ENCODE measurements at regions not wholly inside any gene's neighbourhood (a gene's known extent, or its start where the extent isn't known, plus 50 kb on each side); places are given as distances from the start of the nearest gene placed in this dataset.

DNA sequence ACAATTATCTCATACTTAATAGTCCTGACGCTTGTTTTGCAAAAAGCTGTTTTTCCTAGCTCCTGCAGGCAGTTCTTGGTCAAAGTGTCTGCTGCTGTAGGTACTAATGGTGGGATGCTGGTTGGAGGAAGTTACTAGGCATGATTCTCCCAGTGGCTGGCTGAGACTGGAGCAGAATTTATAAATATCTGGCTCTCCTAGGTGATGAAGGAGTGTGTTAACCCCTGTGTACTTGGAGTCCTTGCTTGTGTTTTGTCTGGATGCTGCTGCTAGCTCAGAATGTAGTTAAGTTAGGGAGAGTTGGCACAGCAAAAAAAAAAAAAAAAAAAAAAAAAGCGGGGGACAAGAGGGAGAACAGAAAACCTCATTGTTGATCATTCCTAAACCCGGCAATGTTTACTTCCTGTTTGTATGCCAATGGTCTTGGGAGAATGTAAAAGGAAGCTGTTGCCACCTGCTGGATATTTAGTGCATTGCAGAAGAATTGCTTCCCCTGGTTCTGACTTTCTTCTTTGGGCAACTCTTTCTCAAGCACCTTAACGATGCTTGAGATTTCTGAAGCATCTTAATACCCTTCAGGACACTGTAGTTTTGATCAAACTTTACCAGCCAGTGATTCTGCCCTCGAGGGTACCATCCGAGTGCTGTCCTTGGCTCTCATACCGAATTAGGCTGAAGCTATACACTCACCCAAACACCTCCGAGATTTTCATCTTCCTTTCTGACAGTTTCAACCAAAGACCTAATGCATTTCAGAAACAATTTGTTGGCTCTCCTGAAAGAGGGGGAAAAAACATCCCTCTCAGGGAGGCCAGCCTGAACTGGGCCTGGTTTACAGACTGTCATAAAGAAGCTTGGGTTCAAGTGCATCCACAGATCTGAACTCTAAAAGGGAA is 71.7 kb upstream of the WWC1 start:
- DNase-seq (ENCODE audit: low read depth), result peak; percentile 63
- H3K4me3 ChIP-seq (ENCODE audit: low read depth, low read length), result no peak overlapping the region
- no peak for TF ChIP-seq MYC (IDR thresholded peaks at IDR 0.05; ENCODE audit: low read depth, low read length)
- TF ChIP-seq, protein P1, sequence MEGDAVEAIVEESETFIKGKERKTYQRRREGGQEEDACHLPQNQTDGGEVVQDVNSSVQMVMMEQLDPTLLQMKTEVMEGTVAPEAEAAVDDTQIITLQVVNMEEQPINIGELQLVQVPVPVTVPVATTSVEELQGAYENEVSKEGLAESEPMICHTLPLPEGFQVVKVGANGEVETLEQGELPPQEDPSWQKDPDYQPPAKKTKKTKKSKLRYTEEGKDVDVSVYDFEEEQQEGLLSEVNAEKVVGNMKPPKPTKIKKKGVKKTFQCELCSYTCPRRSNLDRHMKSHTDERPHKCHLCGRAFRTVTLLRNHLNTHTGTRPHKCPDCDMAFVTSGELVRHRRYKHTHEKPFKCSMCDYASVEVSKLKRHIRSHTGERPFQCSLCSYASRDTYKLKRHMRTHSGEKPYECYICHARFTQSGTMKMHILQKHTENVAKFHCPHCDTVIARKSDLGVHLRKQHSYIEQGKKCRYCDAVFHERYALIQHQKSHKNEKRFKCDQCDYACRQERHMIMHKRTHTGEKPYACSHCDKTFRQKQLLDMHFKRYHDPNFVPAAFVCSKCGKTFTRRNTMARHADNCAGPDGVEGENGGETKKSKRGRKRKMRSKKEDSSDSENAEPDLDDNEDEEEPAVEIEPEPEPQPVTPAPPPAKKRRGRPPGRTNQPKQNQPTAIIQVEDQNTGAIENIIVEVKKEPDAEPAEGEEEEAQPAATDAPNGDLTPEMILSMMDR (IDR thresholded peaks at IDR 0.05; ENCODE audit: low read depth, low read length), result peak; percentile 76
- TF ChIP-seq, protein P2, sequence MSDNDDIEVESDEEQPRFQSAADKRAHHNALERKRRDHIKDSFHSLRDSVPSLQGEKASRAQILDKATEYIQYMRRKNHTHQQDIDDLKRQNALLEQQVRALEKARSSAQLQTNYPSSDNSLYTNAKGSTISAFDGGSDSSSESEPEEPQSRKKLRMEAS (IDR thresholded peaks at IDR 0.05; ENCODE audit: low read depth, low read length), result 0 out of 2 replicates have a peak, but pooled peaks have one; percentile 5
- no peak for TF ChIP-seq POLR2A (IDR thresholded peaks at IDR 0.05; ENCODE audit: extremely low read depth, insufficient read length)

DNA sequence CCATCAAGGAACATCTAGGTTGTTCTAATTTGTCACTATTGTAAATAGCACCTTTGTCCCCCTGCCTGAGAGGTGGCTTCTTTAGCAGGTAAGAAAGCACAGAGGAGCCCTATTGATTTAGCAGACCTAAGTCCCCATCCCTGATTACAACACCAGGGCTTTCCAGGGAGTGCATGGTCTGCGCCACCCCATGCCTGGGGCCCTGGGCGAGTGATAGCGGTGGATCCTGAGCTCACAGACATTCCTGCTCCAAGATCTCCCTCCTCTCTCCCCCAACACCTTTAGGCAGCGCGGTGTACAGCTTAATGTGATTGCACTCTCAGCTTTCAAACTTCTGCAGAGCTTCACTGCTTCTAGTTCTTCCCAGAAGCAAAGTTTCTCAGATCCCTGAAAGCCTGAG is 67.4 kb upstream of the WWC1 start:
- TF ChIP-seq POLR2A (IDR thresholded peaks at IDR 0.05; ENCODE audit: extremely low read depth, insufficient read length) (no peak), MYC (IDR thresholded peaks at IDR 0.05; ENCODE audit: low read depth, low read length) (no peak)
- TF ChIP-seq, protein P2 (IDR thresholded peaks at IDR 0.05; ENCODE audit: low read depth, low read length), result no peak
- TF ChIP-seq, protein P1 (IDR thresholded peaks at IDR 0.05; ENCODE audit: low read depth, low read length), result no peak
- DNase-seq (ENCODE audit: low read depth), result no peak
- H3K4me3 ChIP-seq (ENCODE audit: low read depth, low read length), result no peak overlapping the region

DNA sequence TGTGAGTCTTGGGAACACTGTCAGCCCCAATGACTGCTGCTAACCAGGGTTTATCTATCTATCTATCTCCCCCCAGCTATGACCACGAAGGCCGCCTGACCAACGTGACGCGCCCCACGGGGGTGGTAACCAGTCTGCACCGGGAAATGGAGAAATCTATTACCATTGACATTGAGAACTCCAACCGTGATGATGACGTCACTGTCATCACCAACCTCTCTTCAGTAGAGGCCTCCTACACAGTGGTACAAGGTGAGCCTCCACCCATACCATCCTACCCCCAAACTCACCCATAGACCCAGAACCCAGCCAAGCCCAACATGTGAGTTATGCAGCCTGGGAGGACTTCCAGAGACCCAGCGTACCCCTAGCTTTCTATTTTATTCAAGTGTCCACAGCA is 65.4 kb upstream of the WWC1 start:
- no peak for TF ChIP-seq POLR2A (IDR thresholded peaks at IDR 0.05; ENCODE audit: extremely low read depth, insufficient read length)
- no peak for TF ChIP-seq MYC (IDR thresholded peaks at IDR 0.05; ENCODE audit: low read depth, low read length)
- TF ChIP-seq, protein P1 (IDR thresholded peaks at IDR 0.05; ENCODE audit: low read depth, low read length), result no peak
- TF ChIP-seq, protein P2 (IDR thresholded peaks at IDR 0.05; ENCODE audit: low read depth, low read length), result no peak
- peak; percentile 2 for DNase-seq (ENCODE audit: low read depth)
- no peak overlapping the region for H3K4me3 ChIP-seq (ENCODE audit: low read depth, low read length)

DNA sequence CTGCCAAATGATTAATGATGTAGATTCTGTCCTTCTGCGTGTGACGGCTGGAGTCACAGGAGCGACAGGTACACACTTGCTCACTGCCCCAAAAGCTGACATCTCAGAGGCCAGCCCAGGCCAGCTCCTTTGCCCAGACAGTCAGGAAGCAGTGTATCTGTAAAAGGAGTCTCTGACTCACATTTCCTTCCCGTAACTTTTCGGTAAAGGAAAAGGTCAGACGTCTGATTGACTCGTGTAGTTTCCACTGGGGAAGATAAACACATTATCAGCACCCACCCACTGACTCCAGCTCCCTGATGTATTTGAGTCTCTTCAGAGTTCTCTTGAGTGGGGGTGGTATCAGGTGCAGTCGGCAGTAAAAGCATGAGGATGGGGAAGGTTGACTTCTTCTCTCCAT is 64.4 kb upstream of the WWC1 start:
- TF ChIP-seq MYC (IDR thresholded peaks at IDR 0.05; ENCODE audit: low read depth, low read length) (no peak), POLR2A (IDR thresholded peaks at IDR 0.05; ENCODE audit: extremely low read depth, insufficient read length) (no peak)
- no peak overlapping the region for H3K4me3 ChIP-seq (ENCODE audit: low read depth, low read length)
- DNase-seq (ENCODE audit: low read depth), result no peak

DNA sequence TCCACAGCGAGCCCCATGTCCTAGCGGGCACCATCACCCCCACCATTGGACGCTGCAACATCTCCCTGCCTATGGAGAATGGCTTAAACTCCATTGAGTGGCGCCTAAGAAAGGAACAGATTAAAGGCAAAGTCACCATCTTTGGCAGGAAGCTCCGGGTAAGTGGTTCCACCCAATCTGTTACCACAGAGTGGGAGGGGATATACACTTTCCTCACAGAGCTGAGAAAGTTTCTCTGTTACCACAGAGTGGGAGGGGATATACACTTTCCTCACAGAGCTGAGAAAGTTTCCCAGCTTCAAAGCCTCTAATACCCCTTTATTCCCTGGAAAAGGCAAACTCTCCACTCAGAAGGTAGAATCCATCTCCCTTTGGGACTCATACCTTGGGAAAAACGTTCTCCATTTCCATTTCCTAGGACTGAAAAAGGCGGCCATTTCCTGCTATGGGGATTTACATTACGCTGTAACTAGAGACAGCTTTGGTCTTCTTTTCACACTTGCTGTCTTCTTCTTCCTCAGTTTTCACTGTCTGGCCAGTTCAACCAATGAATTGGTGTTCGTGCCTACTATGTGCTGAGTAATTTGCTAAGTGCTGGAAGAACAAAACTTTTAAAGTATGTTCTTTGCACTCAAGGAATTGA is 63.4 kb upstream of the WWC1 start:
- H3K4me3 ChIP-seq (ENCODE audit: low read depth, low read length), result no peak overlapping the region
- TF ChIP-seq MYC (IDR thresholded peaks at IDR 0.05; ENCODE audit: low read depth, low read length), result no peak
- TF ChIP-seq, protein P1 (IDR thresholded peaks at IDR 0.05; ENCODE audit: low read depth, low read length), result no peak
- TF ChIP-seq, protein P2 (IDR thresholded peaks at IDR 0.05; ENCODE audit: low read depth, low read length), result no peak
- TF ChIP-seq POLR2A (IDR thresholded peaks at IDR 0.05; ENCODE audit: extremely low read depth, insufficient read length), result no peak
- DNase-seq (ENCODE audit: low read depth), result peak; percentile 15

DNA sequence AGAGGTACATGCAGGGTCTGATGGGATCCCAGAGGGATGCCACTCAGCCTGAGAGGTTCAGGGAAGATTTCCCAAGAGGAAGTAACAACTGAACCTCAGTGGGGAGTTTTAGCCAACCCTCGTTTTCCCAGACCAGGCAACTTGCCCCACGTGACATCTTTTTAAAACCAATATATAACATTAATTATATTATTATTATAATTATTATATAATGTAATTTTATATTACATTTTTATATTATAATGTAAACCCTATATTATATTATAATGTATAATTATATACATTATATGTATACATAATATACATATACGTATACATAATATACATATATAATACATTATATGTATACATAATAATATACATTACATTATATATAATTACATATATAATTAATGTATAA is 62.8 kb upstream of the WWC1 start:
- no peak overlapping the region for H3K4me3 ChIP-seq (ENCODE audit: low read depth, low read length)
- TF ChIP-seq POLR2A (IDR thresholded peaks at IDR 0.05; ENCODE audit: extremely low read depth, insufficient read length), result no peak
- TF ChIP-seq, protein P1 (IDR thresholded peaks at IDR 0.05; ENCODE audit: low read depth, low read length), result no peak
- no peak for TF ChIP-seq MYC (IDR thresholded peaks at IDR 0.05; ENCODE audit: low read depth, low read length)
- TF ChIP-seq, protein P2 (IDR thresholded peaks at IDR 0.05; ENCODE audit: low read depth, low read length), result no peak
- DNase-seq (ENCODE audit: low read depth), result no peak

All from NB4 (cell line).